Stimulated activated CD4-positive, alpha-beta T cell treated with anti-CD3 and anti-CD28 coated beads, Interleukin-1b, Interleukin-23, amount 100 ng/mL, for 1 hour (primary cell): ENCODE measurements at regions not wholly inside any gene's neighbourhood (a gene's known extent, or its start where the extent isn't known, plus 50 kb on each side); places are given as distances from the start of the nearest gene placed in this dataset.

Experiments used
- DNase-seq, 2 donors: peaks; one replicate each; pipeline ENCODE4 v3.0.0-alpha.2; 2020; ENCODE audit warnings: low read depth in 2 of 2

DNA sequence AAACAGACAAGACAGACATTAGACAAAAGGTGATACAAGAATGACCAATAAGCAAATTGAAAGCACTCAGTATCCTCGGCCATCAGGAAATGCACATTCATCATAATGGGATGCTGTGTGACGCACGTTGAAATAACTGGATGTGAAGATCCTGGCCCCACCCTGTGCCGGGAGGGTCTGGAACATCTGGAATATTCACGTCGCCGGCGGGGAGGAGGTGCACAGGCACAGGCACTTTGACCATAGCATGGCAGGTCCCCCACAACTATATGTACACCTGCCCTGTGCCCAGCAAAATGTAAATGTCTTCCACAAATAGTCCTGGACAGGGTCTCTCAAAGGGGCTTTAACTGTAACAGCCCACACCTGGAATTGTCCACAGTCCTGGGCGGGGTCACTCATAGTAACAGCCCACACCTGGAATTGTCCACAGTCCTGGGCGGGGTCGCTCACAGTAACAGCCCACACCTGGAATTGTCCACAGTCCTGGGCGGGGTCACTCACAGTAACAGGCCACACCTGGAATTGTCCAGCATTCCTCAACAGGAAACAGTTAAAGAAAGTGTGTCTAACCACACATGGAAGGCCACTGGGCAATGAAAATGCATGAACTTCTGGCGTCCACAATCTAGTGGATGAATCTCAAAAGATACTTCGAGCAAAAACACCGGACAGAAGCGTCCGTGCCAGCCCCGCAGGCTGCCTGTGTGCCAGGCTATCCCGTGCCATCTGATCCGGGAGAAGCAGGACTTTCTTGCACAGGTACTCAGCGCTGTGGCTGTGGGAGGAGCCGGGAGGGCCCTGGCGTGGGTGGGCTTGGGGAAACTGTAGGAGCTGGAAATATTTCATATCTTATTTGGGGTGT lies 113.4 kb downstream of the RTP5 start:
- no peak for DNase-seq

DNA sequence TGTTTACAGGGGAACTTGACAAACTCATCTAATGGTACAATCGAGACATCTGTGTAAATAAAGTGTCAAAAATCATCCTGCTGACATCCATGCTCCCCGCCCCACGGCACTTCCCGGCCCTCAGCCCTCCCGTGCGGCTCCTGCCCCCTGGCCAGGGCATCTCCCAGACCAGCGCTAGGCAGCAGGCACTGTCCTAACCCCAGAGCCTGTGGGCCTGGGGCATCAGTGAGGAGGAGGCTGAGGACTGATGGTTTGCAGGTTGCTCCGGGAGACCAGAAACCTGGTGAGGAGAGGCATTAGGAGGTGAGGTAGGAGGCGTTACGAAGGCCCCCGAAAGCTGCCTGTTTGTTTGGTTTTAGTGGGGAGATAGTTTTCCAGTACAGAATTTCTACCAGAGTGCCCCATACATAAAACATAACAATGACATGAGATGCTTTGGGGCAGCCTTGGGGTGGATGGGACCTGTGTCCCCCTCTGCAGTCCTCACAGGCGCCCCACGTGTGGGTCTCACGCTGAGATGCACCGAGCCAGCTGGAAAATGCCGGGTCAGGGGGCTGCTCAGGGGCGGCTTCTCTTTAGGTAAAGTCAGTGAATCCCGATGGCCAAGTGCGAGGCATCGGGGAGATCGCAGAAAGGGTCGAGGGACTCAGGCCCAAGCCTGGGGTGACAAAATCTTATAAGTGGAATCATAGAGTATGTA lies 114.2 kb downstream of the RTP5 start:
- DNase-seq = no peak

DNA sequence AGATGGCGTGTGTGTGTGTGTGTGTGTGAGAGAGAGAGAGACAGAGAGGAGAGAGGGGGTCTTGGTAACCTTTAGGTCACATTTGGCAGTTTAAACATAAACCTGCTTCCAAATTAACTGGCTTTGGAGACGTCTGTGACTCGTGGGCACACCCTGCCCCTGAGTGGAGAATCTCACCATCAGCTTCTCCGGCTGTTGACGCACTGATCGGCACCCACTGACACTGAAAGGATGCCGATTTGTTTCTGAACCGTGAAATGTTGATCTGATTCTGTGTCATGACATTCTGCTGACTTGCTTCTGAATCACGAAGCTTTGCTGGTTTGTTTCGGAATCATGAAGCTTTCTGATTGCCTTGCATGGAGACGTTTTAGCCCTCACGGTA lies 114.7 kb downstream of the RTP5 start:
- no peak for DNase-seq

DNA sequence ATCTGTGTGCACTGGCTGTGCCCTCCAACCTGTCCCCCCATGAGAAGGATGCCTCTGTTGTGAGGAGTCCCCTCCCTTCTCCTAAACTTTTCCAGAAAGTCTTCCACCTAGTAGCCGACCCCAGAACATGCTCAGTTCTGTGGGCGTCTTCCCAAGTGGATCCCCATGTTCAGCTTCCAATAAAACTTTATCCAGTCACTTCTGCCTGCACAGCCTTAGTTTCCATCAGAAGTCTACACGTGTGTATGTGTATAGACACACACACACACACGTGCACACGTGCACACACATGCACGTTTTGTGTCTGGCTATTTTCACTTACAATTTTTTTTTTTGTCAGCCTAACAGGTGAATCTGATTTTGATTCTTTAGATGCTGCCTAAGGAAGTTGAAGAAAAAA lies 115.1 kb downstream of the RTP5 start:
- no peak for DNase-seq

- peak in 1 of 2 donors; percentile 20 for DNase-seq
These were observed 115.8 kb downstream of the RTP5 start for GRCh38 chr2:241985161-241985985.

DNA sequence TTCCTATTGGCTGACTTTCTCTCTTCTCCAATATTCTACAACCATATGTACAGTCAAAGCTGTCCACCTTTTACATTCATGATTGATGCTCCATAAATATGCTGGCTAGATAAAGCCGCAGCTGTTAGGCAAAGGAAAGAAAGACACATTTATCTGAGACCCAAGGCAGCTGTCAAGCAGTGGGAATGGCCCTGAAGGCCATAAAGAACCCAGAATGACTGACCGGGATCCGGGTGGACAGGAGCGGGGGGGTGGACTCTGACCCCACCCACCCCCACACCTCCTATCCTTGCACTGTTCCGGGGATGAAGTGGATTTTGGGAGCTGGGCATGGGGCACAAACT lies 116.4 kb downstream of the RTP5 start:
- no peak for DNase-seq

GRCh38 chr2:241986836-241987641 lies 117.5 kb downstream of the RTP5 start:
- DNase-seq = no peak

GRCh38 chr2:241987726-241988125 lies 118.2 kb downstream of the RTP5 start:
- no peak for DNase-seq

DNA sequence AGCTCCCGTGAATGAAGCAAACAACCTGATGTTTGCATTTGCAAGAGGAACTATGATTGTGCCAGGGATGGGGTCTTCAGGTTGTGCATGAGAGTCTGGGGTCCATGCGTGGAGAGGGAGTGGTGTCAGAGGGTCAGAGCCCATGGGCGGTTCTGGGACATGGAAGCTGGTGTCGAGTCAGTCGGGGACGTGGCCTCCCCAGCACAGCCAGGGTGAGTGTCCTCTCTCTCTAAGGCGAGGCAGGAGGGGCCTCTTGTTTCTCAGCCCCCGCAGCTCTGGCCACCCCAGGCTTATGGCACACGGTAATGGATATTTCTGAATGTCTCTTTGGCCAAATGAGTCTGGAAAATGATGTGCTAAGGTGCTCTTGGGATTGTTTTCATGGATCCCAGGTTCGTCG lies 118.6 kb downstream of the RTP5 start:
- DNase-seq = no peak

- DNase-seq = no peak
These were observed 119.5 kb downstream of the RTP5 start for GRCh38 chr2:241989074-241989473.

DNA sequence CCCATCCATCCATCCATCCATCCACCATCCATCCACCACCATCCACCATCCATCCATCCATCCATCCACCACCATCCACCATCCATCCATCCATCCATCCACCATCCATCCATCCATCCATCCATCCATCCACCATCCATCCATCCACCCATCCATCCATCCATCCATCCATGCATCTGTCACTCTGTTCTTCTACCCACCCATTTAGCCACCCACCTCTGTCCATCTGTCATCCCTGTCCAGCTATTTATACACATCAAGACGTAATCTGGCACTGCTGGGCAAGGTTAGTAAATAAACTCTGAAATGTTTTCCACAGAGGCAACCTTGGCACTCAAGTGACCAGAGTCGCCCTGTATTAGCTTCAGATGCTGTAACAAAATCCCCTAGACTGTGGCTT lies 120.9 kb downstream of the RTP5 start:
- DNase-seq = no peak

DNA sequence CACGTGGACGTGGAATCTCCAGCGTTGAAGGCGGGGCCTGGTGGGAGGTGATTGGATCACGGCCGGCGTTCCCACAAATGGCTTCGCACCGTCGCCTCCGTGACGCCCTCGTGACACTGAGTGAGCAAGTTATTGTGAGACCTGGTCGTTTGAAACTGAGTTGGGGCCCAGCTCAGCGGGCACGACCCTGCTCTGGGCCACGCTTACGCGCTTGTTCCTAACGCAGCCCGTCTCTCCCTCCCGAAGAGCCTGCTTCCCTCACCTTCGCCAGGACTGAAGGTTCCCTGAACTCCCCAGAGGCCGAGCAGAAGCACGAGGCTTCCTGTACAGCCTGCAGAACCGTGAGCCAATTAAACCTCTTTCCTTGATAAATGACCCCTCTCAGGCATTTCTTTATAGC lies 121.8 kb downstream of the RTP5 start:
- no peak for DNase-seq

- no peak for DNase-seq
These were observed 123.2 kb downstream of the RTP5 start for GRCh38 chr2:241992753-241993152.

GRCh38 chr2:241993386-241994005 lies 124.0 kb downstream of the RTP5 start:
- no peak for DNase-seq

GRCh38 chr2:241994086-241994485 lies 124.6 kb downstream of the RTP5 start:
- DNase-seq = no peak

DNA sequence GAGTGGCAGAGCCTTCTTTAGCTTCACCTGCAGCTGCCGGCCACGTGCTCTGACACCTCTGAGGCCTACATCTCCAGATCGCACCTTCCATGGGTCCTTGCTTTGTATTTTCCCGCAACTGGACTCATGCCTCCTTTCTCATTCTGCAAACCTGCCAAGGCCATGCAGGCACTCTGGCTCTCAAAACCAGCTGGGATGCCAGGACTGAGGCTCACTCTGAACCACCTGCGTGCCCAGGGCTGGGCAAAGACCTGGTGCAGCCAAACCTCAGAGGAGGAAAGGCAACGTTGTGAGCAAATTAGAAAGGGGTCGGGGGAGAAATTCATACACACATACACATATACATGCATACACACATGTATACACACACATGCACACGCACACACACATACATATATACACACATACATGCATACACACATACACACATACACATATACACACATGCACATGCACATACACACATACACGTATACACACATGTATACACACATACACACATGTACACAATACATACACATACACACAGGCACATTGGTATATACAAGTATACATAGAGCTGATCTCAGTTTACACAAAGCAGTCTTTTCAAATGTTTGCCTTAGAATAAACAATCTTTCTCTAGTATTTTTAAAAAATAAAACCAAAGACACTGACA lies 125.2 kb downstream of the RTP5 start:
- no peak for DNase-seq

- no peak for DNase-seq
These were observed 126.6 kb downstream of the RTP5 start for GRCh38 chr2:241996100-241996499.

DNA sequence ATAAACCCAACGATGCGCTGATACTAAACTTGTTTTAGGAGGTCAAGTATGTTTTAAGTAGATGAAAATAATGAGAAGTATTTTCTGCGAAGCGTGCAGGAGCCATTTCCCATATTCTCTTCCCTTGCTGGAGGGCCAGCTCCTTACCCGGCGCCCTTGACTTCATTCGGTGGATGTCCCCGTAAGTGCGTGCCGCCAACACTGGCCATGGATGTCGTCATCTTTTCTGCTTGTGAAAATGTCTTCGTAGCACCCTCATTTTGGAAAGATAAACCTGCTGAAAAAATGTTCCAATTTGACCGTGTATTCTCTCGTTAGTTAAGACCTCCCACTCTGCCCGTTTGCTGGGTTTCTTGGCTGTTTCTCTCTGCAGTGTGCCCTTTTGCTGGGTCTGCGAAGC lies 127.5 kb downstream of the RTP5 start:
- DNase-seq = no peak

- no peak for DNase-seq
These were observed 129.7 kb downstream of the RTP5 start for GRCh38 chr2:241999184-241999583.

DNA sequence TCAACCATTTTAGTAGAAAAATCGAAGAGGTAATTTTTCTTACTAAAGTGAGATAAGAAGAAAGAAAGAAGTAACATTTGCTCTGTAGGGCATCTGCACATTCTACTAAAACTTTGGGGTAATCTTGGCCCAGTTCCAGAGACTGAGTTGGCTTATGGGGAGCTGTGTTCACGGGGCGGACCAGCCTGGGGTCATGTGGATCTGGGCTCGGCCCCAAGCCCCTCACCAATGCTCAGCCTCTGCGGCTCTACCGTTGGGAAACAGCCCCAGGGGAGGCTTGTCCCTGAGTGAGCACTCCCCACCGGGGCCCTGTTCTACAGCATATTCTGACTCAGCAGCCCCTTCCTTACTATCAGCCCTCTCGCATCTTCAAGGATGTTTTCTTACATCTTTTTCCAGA lies 132.3 kb downstream of the RTP5 start:
- no peak for DNase-seq

DNA sequence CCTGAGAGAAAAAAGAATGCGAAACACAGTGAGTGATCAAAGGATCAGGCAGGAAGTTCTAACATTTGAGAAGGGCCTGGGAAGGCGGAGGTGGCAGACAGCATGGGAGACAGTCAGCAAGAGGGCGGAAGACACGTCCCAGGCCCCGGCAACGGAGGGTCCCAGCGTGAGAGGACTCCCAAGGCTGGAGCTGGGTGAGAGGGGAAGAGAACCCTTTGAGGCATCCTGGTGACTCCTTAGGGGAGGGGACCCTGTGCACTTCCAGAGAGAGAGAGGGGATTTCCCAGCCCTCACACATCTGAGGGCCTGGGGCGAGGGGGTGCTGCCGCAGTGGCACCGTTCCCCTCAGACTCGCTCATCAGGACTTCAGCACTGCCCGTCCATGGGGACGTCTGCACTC lies 133.4 kb downstream of the RTP5 start:
- no peak for DNase-seq
